IPS DF 4.7 (cell line): ENCODE measurements at regions not wholly inside any gene's neighbourhood (a gene's known extent, or its start where the extent isn't known, plus 50 kb on each side); places are given as distances from the start of the nearest gene placed in this dataset.
"Not testable (repeated sequence)": the region's sequence is repeated elsewhere in the genome, so short reads cannot be mapped to it uniquely, and the experiment has no call there.

Experiments
- DNase-seq: peaks from one replicate; pipeline ENCODE4 v3.0.0-alpha.2; 2013; ENCODE audit warnings: low spot score; ENCODE audit errors: extremely low read depth

DNA sequence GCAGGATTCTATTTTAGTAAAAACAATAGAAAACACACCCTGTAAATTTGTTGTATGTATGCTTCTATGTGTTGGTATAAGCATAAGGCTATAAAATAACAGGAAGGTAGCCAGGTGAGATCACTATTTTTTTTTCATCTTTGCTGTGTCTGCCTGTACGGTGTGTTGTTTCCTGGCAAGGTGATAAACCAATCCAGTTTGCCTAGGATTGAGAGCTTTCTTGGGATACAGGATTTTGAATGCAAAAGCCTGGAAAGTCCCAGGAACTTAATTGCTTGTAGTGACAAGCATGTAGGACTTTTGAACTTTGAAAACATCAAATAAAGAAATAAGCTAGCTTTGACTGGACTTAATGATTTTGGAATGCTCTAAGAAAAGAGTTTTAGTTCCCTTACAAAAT is 83.3 kb upstream of the RORB start:
- DNase-seq, result no peak

DNA sequence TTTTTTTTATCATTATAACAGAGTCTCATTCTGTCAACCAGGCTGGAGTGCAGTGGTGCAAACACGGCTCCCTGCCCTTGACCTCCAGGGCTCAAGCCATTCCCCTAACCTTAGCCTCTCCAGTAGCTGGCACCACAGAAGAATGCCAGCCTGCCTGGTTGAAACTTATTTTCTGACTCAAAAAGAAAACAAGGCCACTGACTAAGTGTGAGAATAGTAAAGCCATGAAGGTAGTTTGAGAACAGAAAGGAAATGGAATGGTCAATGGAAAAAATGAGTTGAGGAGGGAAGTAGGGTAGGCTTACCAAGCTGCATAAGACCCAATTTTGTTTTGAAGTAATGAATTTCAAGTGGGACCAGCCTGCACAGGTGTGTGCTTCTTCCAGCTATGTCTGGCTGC is 82.8 kb upstream of the RORB start:
- DNase-seq, result no peak

DNA sequence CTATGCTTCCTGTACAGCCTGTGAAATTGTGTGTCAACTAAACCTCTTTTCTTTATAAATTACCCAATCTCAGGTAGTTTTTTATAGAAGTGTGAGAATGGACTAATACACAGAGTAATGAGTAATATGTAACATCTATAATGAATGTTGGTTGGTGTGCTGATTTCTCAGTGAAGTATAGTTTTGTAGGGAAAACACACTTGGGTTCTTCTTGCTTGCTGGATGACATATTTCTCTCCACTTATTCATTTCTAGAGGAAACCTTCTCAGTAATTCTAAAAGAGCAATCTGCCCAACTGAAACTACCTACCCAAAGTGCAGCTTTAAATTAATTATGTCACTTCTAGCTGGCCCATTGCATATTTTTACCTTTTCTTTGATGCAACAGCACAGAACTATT is 81.1 kb upstream of the RORB start:
- no peak for DNase-seq

DNA sequence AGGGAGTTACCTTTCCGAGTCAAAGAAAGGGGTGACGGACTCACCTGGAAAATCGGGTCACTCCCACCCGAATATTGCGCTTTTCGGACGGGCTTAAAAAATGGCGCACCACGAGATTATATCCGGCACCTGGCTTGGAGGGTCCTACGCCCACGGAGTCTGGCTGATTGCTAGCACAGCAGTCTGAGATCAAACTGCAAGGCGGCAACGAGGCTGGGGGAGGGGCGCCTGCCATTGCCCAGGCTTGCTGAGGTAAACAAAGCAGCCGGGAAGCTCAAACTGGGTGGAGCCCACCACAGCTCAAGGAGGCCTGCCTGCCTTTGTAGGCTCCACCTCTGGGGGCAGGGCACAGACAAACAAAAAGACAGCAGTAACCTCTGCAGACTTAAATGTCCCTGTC is 72.6 kb upstream of the RORB start:
- not testable (repeated sequence) for DNase-seq

DNA sequence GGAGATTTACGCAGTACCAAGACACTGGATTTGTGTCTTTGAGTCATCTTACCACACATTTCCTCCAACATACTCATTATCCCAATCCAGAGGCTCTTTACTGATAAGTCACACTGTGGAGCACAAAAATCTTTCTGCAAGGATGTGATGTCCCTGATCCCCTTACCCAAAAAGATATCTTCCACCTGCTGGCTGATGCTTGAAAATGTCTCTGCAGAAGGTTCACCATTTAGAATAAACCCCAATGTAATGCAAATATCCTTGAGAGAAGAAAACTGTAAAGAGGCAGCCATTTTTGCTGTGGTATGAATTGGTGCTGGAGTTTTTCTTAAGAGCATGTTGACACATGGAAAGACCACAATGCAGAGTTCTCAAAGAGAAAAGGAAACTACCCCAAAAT is 65.7 kb upstream of the RORB start:
- DNase-seq, result no peak

DNA sequence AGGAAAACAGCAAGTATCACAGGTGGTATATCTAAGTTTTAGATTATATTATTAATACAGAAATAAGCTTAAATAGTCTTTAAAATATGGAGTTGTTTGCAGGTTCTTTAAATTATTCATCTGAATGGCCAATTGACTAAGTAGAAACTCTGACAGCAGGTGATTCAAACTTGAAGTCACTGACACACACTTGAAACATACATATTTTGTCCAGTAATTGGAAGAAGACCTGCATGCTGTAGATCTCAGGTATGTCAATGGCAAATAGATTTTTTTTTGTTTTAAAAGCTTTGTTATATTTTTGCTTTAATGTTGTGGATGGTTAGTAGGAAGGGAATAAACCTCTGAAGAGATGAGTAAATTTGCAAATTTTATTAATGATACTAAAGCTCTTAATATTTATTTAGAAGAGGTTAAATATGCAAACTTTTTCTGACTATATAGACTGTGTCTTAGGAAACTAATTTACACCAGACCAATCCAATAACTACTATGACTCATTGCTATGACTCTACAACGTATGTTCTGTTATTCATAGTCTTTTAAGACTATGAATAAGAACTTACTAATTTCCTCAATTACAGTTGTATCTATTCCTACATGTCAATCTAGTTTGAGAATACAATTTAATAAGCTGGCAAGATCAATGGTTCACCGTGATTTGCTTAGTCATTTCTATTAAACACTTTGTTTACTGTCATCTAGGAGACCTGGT is 53.9 kb upstream of the RORB start:
- no peak for DNase-seq

DNA sequence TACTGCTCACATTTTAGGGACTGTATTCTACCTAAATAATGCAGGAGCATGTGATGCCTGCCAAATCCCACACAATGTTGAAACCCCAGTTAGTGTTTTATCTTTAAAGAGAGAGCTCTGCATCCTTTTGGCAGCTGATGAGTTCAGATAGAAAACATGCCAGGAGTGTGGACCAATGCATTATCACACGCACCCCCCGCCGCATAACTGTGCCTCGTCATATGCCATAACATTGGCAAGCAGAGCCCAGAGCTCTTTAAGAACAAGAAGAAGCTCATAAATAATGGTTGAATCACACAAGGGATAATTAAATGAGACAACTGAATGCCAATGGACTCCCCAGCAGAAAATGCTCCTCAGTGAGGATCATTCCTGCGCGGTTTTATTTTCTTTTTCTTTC is 52.8 kb upstream of the RORB start:
- no peak for DNase-seq
